Epithelial cell of proximal tubule (primary cell): ENCODE measurements at regions not wholly inside any gene's neighbourhood (a gene's known extent, or its start where the extent isn't known, plus 50 kb on each side); places are given as distances from the start of the nearest gene placed in this dataset.

ENCODE experiments used
- DNase-seq: peaks from one replicate; pipeline ENCODE4 v3.0.0-alpha.2; 2011; ENCODE audit warnings: low read depth
- H3K4me3 ChIP-seq: 2 replicates; pipeline ENCODE4 v1.5.1; 2011; ENCODE audit warnings: low read depth, mild to moderate bottlenecking, low read length
- TF ChIP-seq, protein P1 (sequence below): conservative IDR thresholded peaks from 2 replicates; pipeline ENCODE4 v1.5.1; 2012; ENCODE audit warnings: low read depth, mild to moderate bottlenecking, low read length

GRCh38 chr5:143683459-143683858 lies 128.5 kb upstream of the HMHB1 start:
- TF ChIP-seq, protein P1, sequence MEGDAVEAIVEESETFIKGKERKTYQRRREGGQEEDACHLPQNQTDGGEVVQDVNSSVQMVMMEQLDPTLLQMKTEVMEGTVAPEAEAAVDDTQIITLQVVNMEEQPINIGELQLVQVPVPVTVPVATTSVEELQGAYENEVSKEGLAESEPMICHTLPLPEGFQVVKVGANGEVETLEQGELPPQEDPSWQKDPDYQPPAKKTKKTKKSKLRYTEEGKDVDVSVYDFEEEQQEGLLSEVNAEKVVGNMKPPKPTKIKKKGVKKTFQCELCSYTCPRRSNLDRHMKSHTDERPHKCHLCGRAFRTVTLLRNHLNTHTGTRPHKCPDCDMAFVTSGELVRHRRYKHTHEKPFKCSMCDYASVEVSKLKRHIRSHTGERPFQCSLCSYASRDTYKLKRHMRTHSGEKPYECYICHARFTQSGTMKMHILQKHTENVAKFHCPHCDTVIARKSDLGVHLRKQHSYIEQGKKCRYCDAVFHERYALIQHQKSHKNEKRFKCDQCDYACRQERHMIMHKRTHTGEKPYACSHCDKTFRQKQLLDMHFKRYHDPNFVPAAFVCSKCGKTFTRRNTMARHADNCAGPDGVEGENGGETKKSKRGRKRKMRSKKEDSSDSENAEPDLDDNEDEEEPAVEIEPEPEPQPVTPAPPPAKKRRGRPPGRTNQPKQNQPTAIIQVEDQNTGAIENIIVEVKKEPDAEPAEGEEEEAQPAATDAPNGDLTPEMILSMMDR = no peak
- no peak for DNase-seq
- H3K4me3 ChIP-seq = no peak overlapping the region

GRCh38 chr5:143682929-143683386 lies 129.0 kb upstream of the HMHB1 start:
- H3K4me3 ChIP-seq = no peak overlapping the region
- TF ChIP-seq, protein P1 = no peak
- DNase-seq = no peak

DNA sequence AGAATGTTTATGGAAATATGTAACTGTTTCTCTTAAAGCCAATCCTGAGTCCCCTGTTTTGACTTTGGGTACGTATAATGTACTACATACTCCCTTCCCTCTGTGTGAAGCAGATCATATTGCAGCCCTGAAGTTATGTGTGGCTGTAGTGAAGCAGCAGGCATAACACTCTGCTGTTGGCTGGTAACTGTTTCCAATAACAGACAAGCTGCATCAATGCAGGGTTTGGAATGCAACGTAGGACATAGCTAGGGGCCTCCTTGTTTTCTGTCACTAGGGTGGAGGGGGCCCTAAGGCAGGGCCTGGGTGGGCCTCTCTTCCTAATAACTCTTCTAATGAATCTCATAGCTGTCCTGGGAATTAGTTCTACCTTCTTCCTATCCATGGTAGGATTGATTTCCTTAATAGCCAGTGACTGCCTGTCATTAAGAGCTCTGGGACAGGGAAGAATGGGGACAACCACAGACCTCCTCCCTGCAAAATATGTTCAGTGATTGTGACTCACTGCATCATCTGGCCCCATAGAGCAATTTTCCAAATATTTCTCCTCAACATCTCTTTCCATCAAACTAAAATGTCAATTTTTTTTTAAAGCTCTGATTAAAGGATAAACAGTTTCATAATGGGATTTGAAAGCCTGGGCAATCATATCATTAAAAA lies 129.6 kb upstream of the HMHB1 start:
- TF ChIP-seq, protein P1 = no peak
- no peak overlapping the region for H3K4me3 ChIP-seq

DNA sequence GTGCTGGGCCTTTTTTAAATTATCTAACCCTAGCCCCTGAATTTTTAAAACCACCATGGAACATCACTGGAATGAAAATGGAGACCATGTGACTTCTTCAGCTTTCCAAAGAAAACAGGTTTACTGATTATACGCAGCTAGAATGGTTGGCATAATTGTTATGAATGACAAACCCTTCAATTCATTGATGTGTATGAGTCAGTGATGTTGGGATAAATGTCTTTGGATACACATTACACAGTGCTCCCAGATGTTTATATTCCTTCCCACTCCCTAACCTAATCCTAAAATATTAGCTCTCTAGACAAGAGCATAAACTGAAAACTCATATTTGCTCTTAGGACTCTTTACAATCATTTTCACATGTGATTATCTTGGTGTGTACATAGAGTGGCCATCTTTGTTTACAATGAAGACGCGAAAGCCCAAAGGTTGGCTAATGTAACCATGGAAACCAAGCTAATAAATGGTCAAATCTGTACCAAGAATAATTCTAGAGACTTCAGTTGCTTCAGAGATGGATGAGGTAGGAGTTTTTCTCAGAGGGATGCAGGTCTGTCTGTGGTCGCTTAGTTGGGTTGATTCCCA lies 131.2 kb upstream of the HMHB1 start:
- TF ChIP-seq, protein P1 = no peak
- no peak overlapping the region for H3K4me3 ChIP-seq
- no peak for DNase-seq

More for the DNA sequence above, 129.6 kb upstream of the HMHB1 start:
- no peak for DNase-seq

DNA sequence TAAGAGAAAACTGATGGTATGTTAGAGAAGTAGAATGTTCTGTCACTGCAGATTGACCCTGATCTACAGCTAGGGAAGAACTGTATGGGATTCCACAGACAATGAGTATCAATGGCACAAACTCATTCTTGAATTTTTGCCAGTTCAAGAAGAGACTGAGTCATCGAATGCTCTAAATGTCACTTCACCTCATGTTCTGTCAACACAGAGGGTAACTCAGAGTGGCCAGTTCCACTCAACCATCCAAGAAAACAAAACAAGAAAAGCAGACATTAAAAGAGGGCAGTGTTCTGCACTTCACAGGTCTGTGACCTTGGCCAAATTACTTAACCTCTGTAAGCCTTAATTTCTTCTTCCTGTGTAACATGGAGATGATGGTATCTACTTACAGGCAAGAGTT lies 132.2 kb upstream of the HMHB1 start:
- H3K4me3 ChIP-seq = no peak overlapping the region
- peak; percentile 18 for DNase-seq
- TF ChIP-seq, protein P1 = no peak

DNA sequence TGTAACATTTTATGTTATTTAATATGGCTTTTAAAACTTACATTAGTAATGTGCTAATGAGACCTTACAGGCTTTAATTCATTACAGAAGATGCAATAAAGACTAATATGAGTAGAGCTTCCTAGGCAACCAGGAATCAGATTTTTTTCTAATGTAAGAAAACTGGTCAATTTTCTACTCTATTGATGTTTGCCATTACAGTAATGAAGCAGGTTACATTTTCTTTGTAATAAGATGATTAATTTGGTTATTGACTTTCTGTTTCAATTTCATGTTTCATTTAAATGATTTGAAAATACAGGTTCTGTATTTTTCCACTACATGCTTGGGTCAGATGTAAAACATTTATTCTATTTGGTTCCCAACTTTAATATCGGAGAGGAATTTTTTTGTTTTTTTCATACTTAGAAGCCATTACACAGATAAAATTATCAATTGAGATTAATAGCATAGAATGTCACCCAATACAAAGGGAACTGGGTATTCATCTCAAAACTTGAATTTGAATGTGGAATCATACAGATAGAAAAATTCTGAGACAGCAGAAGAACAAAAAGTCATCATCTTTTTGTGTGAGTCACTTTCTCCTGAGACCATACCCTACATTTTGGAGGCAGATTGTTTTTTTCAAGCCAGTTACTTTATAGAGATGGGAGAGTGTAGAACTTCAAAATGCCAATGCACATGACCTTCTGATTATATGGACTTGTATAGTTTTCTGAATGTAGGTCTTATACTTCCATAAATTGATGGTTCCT lies 133.6 kb upstream of the HMHB1 start:
- TF ChIP-seq, protein P1 = no peak
- DNase-seq = no peak
- no peak overlapping the region for H3K4me3 ChIP-seq
